ENCODE measurements at regions not wholly inside any gene's neighbourhood (a gene's known extent, or its start where the extent isn't known, plus 50 kb on each side); places are given as distances from the start of the nearest gene placed in this dataset.

GRCh38 chr1:166297993-166298392 is 131.2 kb upstream of the FAM78B start:
- H3K4me1 ChIP-seq (replicated peaks in 1 of 4; ENCODE audit: control insufficient read depth in 3 of 4, insufficient read depth in 4 of 4, low read length in 3 of 4): peaks cover 0 to 4% (median 3%) of the 10 kb centered on the region in 4 experiments; a peak in 4 of 7 replicates
- no peak overlapping the region for H2AK5ac ChIP-seq (ENCODE audit: low read depth, low read length)
- no peak overlapping the region for H4K5ac ChIP-seq (ENCODE audit: insufficient read length, low read depth, low read length)
- no peak overlapping the region for H3K9ac ChIP-seq (replicated peaks in 1 of 4; ENCODE audit: extremely low read depth in 1 of 4, low read depth in 3 of 4, low read length in 3 of 4)
- no peaks in the 10 kb centered on the region for H4K20me1 ChIP-seq (replicated peaks in 1 of 2; ENCODE audit: control insufficient read depth in 1 of 2, insufficient read depth in 2 of 2, low read length in 2 of 2)
- H3K27me3 ChIP-seq (replicated peaks in 1 of 4; ENCODE audit: control insufficient read depth in 3 of 4, extremely low read depth in 1 of 4, insufficient read depth in 3 of 4, low read length in 3 of 4): no peaks in the 10 kb centered on the region
- FAIRE-seq (no peak), DNase-seq (ENCODE audit: low read depth in 1 of 2, low spot score in 2 of 2) (no peak)
- no peak overlapping the region for H4K91ac ChIP-seq (replicated peaks; ENCODE audit: insufficient read length, low read length)
- CTCF ChIA-PET (ENCODE audit: partially characterized antibody): interaction anchor here (0.9 kb wide), 1 partner anchor 166 kb away, joined by 5 read pairs; no protein-coding TSS in a partner anchor
- H2BK15ac ChIP-seq (ENCODE audit: low read length): no peak overlapping the region
- H3K4ac ChIP-seq (replicated peaks; ENCODE audit: insufficient read length, low read depth, low read length): no peak overlapping the region
- TF ChIP-seq FOSL1 (IDR thresholded peaks at IDR 0.05; ENCODE audit: insufficient read depth, low read depth, low read length) (no peak), CEBPB (IDR thresholded peaks at IDR 0.05; ENCODE audit: low read depth, low read length) (no peak), YY1 (IDR thresholded peaks at IDR 0.05; ENCODE audit: low read depth, low read length) (no peak), EZH2 (IDR thresholded peaks at IDR 0.05; ENCODE audit: low read depth, low read length, severe bottlenecking) (no peak), CHD1 (IDR thresholded peaks at IDR 0.05; ENCODE audit: low read depth, low read length) (no peak), RAD21 (IDR thresholded peaks at IDR 0.05 in 1 of 2, conservative IDR thresholded peaks at IDR 0.05 in 1 of 2; ENCODE audit: low read depth in 2 of 2, low read length in 2 of 2) (no peak), SP2 (IDR thresholded peaks at IDR 0.05; ENCODE audit: low read length) (no peak), RBBP5 (IDR thresholded peaks at IDR 0.05; ENCODE audit: borderline replicate concordance, low read depth, low read length) (no peak), ZNF274 (IDR thresholded peaks at IDR 0.05; ENCODE audit: borderline replicate concordance, extremely low read depth, low read length) (no peak), BACH1 (IDR thresholded peaks at IDR 0.05; ENCODE audit: low read length) (no peak), SRF (IDR thresholded peaks at IDR 0.05; ENCODE audit: low read depth, low read length) (no peak), ATF2 (IDR thresholded peaks at IDR 0.05; ENCODE audit: low read length) (no peak)
- H3K18ac ChIP-seq (ENCODE audit: extremely low read depth, low read length): no peak overlapping the region
- H3K79me2 ChIP-seq (ENCODE audit: control insufficient read depth in 1 of 2, insufficient read depth in 2 of 2, low read length in 2 of 2): no peaks in the 10 kb centered on the region
- POLR2A ChIA-PET (ENCODE audit: partially characterized antibody): no interaction called here
- H3K14ac ChIP-seq (ENCODE audit: insufficient read length): no peak overlapping the region
- H3K4me3 ChIP-seq (ENCODE audit: extremely low read depth in 1 of 4, insufficient read depth in 2 of 4, low read depth in 3 of 4, low read length in 4 of 4): no peak overlapping the region
- WGBS, 2 experiments (ENCODE audit: extremely low coverage in 1 of 2, insufficient coverage in 1 of 2, insufficient read length in 1 of 2, insufficient replicate concordance in 2 of 2, low coverage in 1 of 2, low lambda C conversion rate in 2 of 2, missing lambda C conversion rate in 1 of 2): 82% methylated on average over 1 of the region's 1 CpG; no CpG with 5 or more reads in 1 of the 2 experiments
- no peak overlapping the region for H3K27ac ChIP-seq (ENCODE audit: low read depth, low read length)
- H3K9me3 ChIP-seq (ENCODE audit: insufficient read depth in 2 of 2, low read depth in 1 of 2, low read length in 1 of 2): no peaks in the 10 kb centered on the region
- H2BK12ac ChIP-seq (ENCODE audit: low read depth, low read length): no peak overlapping the region
- no peak overlapping the region for H2BK120ac ChIP-seq (replicated peaks; ENCODE audit: low read depth, low read length)
- H3K23me2 ChIP-seq (ENCODE audit: low read depth, low read length): no peaks in the 10 kb centered on the region
- no peak overlapping the region for H3K4me2 ChIP-seq (ENCODE audit: insufficient read depth in 1 of 2, low read depth in 2 of 2, low read length in 2 of 2)
- H4K8ac ChIP-seq (ENCODE audit: extremely low read depth, insufficient read depth, low read length): no peak overlapping the region
- H2AFZ ChIP-seq (ENCODE audit: low read length): no peak overlapping the region
- H2BK5ac ChIP-seq (ENCODE audit: low read depth, low read length): no peak overlapping the region
- H3K23ac ChIP-seq (ENCODE audit: insufficient read length): no peak overlapping the region
- no peak overlapping the region for H3K56ac ChIP-seq (replicated peaks; ENCODE audit: insufficient read length, low read depth, low read length)
- no peak overlapping the region for H2BK20ac ChIP-seq (ENCODE audit: low read length)
- no peaks in the 10 kb centered on the region for H3K79me1 ChIP-seq (ENCODE audit: low read depth, low read length)
- H3K36me3 ChIP-seq (ENCODE audit: control insufficient read depth in 2 of 4, insufficient read depth in 4 of 4, low read length in 3 of 4): no peaks in the 10 kb centered on the region

Data from H1 (cell line).